GM18520 (cell line): ENCODE measurements at regions not wholly inside any gene's neighbourhood (a gene's known extent, or its start where the extent isn't known, plus 50 kb on each side); places are given as distances from the start of the nearest gene placed in this dataset.
"Not testable (repeated sequence)": the region's sequence is repeated elsewhere in the genome, so short reads cannot be mapped to it uniquely, and the experiment has no call there.

Experiments used
- ATAC-seq: cut with Tn5 transposase; IDR thresholded peaks from one replicate; pipeline ENCODE4 v1.9.1; 2021; ENCODE audit not compliant: unreplicated experiment

- no peak for ATAC-seq
These were observed 68.9 kb downstream of the CYP26B1 start for GRCh38 chr2:72078773-72079172.

GRCh38 chr2:72077702-72078169 lies 69.9 kb downstream of the CYP26B1 start:
- no peak for ATAC-seq

DNA sequence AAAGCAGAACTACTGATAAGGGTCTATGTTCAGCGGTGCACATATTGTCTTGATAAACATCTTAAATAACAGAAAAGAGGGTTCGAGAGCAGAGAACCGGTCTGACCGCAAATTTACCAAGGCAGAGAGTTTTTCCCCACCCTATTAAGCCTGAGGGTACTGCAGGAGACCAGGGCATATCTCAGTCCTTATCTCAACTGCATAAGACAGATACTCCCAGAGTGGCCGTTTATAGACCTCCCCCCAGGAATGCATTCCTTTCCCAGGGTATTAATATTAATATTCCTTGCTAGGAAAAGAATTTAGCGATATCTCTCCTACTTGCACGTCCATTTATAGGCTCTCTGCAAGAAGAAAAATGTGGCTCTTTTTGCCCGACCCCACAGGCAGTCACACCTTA lies 74.3 kb downstream of the CYP26B1 start:
- not testable (repeated sequence) for ATAC-seq

DNA sequence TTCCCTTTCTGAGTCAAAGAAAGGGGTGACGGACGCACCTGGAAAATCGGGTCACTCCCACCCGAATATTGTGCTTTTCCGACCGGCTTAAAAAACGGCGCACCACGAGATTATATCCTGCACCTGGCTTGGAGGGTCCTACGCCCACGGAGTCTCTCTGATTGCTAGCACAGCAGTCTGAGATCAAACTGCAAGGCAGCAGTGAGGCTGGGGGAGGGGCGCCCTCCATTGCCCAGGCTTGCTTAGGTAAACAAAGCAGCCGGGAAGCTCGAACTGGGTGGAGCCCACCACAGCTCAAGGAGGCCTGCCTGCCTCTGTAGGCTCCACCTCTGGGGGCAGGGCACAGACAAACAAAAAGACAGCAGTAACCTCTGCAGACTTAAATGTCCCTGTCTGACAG lies 83.5 kb downstream of the CYP26B1 start:
- not testable (repeated sequence) for ATAC-seq

- ATAC-seq = no peak
These were observed 85.3 kb downstream of the CYP26B1 start for GRCh38 chr2:72062336-72062735.

GRCh38 chr2:72057308-72057707 lies 90.4 kb downstream of the CYP26B1 start:
- ATAC-seq = no peak

GRCh38 chr2:72051971-72052505 lies 95.6 kb downstream of the CYP26B1 start:
- ATAC-seq = no peak

- no peak for ATAC-seq
These were observed 96.5 kb downstream of the CYP26B1 start for GRCh38 chr2:72051204-72051603.

GRCh38 chr2:72050734-72051133 lies 96.9 kb downstream of the CYP26B1 start:
- no peak for ATAC-seq

GRCh38 chr2:72048881-72049477 lies 98.7 kb downstream of the CYP26B1 start:
- ATAC-seq = no peak

GRCh38 chr2:72043985-72044384 lies 103.7 kb downstream of the CYP26B1 start:
- ATAC-seq = no peak

DNA sequence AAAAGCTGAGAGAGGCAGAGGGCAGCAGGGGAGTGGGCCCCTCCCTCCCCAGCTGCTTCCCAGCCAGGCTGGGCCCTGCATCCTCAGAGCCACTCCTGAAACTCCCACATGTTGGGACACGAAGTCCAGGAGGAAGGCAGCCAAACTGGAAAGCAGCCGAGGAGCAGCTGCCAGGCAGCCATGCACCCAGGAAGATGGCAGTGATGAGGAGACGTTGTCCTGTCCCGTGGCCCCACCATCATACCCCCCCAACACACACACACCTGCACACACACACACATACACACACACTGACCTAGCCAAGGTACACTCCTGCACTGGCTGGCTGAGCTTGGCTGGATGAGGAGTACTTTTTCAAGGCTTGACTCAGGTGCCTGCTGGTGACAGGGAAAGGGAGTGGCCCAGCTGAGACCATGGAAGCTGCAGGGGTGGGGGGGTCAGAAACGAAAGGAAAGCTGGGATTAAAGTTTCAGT lies 106.0 kb downstream of the CYP26B1 start:
- ATAC-seq = no peak

DNA sequence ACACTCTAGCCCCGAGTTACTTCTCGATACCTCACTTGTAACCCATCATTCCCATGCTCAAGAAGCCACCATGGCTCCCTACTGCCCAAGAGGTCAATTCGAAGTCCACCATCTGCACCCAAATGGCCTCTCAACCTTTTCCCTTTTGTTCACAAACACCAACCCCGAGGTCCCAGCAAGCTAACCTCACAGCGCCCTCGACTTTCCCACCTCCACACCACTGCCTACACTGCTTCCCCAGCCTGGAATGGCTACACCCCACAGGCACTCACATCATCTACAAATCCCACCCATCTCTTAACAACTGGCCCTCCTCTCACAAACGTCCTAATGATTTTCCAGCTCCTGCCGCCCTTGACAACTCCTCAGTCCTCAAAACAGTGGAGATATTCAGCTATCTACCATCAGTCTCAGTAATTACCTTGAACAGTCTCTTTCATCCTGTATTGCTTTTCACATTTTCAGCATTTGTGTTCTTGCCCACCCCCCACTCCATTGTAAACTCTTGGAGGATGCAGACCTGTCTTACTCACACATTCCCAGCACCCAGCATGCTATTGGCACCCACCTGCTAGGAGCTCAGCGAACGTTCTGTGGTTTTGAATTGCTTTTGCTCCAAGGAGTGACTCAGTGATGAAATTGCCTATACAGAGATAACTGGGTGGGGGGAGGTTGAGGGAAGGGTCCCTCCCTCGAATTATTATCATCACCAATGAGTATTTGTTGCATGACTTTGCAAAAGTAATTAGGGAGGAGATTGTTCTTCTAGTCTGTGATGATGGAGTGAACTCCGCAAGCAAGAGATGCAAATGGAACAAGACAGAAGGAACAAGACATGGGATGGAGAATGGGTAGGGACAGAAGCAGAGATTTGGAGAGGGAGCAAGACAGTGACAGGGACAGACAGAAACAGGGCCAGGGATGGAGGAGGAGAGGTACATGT lies 106.8 kb downstream of the CYP26B1 start:
- no peak for ATAC-seq

GRCh38 chr2:72038524-72038923 lies 109.1 kb downstream of the CYP26B1 start:
- ATAC-seq = no peak

- ATAC-seq = no peak
These were observed 110.4 kb downstream of the CYP26B1 start for GRCh38 chr2:72037261-72037666.

GRCh38 chr2:72036595-72036994 lies 111.1 kb downstream of the CYP26B1 start:
- ATAC-seq = no peak

GRCh38 chr2:72036173-72036545 lies 111.5 kb downstream of the CYP26B1 start:
- ATAC-seq = no peak

- no peak for ATAC-seq
These were observed 112.0 kb downstream of the CYP26B1 start for GRCh38 chr2:72035518-72036172.

- no peak for ATAC-seq
These were observed 113.1 kb downstream of the CYP26B1 start for GRCh38 chr2:72034353-72035095.

GRCh38 chr2:72033636-72034035 lies 114.0 kb downstream of the CYP26B1 start:
- ATAC-seq = no peak
